Epithelial cell of esophagus (primary cell): ENCODE measurements at regions not wholly inside any gene's neighbourhood (a gene's known extent, or its start where the extent isn't known, plus 50 kb on each side); places are given as distances from the start of the nearest gene placed in this dataset.

Experiments
- DNase-seq: peaks from one replicate; pipeline ENCODE4 v3.0.0; 2010; ENCODE audit warnings: low read depth
- H3K4me3 ChIP-seq: 2 replicates; pipeline ENCODE4 v1.5.1; 2011; ENCODE audit warnings: mild to moderate bottlenecking, low read length, control low read depth
- CTCF ChIP-seq: IDR thresholded peaks from 2 replicates; pipeline ENCODE4 v1.5.1; 2011; ENCODE audit warnings: low read depth, mild to moderate bottlenecking, low read length, control low read depth, inconsistent platforms; ENCODE audit not compliant: insufficient read depth; ENCODE audit errors: missing control alignments

GRCh38 chr5:68365889-68366288 is 150.3 kb downstream of the PIK3R1 start:
- no peak overlapping the region for H3K4me3 ChIP-seq
- no peak for TF ChIP-seq CTCF
- DNase-seq, result no peak

- TF ChIP-seq CTCF, result no peak
These were observed 151.7 kb downstream of the PIK3R1 start for GRCh38 chr5:68367287-68367686.

GRCh38 chr5:68367717-68368116 is 152.2 kb downstream of the PIK3R1 start:
- DNase-seq, result no peak
- TF ChIP-seq CTCF, result no peak
- H3K4me3 ChIP-seq, result no peak overlapping the region

More at GRCh38 chr5:68367287-68367686, 151.7 kb downstream of the PIK3R1 start:
- DNase-seq, result no peak
- no peak overlapping the region for H3K4me3 ChIP-seq

- TF ChIP-seq CTCF, result no peak
- DNase-seq, result peak; percentile 33
- H3K4me3 ChIP-seq, result no peak overlapping the region
These were observed 152.9 kb downstream of the PIK3R1 start for GRCh38 chr5:68368311-68369022.

- no peak overlapping the region for H3K4me3 ChIP-seq
- DNase-seq, result peak; percentile 65
- no peak for TF ChIP-seq CTCF
These were observed 153.4 kb downstream of the PIK3R1 start for GRCh38 chr5:68369023-68369359.

GRCh38 chr5:68369457-68370125 is 154.0 kb downstream of the PIK3R1 start:
- no peak for DNase-seq
- H3K4me3 ChIP-seq, result no peak overlapping the region
- no peak for TF ChIP-seq CTCF

GRCh38 chr5:68370196-68370595 is 154.6 kb downstream of the PIK3R1 start:
- no peak overlapping the region for H3K4me3 ChIP-seq
- TF ChIP-seq CTCF, result no peak
- no peak for DNase-seq
